ENCODE measurements at regions not wholly inside any gene's neighbourhood (a gene's known extent, or its start where the extent isn't known, plus 50 kb on each side); places are given as distances from the start of the nearest gene placed in this dataset.

DNA sequence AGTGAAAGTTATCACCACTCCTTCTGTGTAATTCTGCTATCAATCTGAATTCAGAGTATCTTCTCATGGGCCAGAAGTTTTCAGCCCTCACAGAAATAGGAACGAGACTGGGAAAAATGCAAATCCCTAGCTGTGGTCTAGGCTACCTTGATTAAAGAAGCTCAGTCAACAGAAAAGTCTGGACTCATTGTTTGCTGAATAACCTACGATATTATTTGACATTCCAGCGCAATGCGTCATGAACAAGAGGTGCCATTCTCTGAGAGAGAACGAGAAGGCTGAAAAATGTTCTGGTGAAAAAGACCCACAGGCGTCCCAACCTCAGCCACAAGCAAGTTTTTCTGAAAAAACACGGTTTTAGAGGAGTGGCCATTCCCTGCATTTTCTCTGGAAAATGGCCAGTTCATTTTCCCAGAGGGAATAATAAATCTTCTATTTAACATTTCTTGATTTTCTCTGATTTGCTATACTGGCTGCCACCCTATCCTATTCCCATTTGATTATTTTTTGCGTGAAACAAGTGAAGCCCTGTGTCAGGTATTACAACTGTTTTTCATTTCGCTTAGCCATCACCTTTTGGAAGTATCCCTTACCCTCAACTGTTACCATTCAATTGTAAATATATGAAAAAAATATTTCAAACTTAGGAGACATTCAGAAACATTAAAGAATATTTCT lies 1117.6 kb upstream of the PRKX start:
- DNase-seq (ENCODE audit: low spot score), result peak; percentile 1
- no peak overlapping the region for H3K27ac ChIP-seq
- TF ChIP-seq, protein P1, sequence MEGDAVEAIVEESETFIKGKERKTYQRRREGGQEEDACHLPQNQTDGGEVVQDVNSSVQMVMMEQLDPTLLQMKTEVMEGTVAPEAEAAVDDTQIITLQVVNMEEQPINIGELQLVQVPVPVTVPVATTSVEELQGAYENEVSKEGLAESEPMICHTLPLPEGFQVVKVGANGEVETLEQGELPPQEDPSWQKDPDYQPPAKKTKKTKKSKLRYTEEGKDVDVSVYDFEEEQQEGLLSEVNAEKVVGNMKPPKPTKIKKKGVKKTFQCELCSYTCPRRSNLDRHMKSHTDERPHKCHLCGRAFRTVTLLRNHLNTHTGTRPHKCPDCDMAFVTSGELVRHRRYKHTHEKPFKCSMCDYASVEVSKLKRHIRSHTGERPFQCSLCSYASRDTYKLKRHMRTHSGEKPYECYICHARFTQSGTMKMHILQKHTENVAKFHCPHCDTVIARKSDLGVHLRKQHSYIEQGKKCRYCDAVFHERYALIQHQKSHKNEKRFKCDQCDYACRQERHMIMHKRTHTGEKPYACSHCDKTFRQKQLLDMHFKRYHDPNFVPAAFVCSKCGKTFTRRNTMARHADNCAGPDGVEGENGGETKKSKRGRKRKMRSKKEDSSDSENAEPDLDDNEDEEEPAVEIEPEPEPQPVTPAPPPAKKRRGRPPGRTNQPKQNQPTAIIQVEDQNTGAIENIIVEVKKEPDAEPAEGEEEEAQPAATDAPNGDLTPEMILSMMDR (conservative IDR thresholded peaks at IDR 0.05; ENCODE audit: low read depth), result no peak
- ChIA-PET POLR2A (ENCODE audit: low non-redundant PET) (no interaction called here), CTCF (interaction anchor here (0.7 kb wide), 1 partner anchor 252 kb away, joined by 3 read pairs; no protein-coding TSS in a partner anchor)

DNA sequence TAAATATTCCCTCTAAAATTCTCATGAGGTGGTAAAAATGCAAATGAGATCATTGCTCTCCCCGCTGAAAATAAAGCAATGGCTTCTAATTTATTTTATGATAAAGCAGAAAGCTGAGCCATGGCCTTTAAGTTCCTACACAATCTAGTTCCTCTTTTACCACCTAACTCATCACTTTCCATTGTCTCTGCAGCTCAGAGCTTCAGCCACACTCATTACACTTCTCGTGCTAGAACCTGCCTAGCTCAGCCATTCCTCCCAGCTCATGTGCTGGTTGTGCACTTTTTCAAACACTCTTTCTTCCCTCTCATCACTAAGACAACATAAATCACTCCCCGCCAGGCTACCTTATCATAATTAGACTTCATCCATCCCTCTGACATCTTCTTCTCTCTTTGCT lies 1112.1 kb upstream of the PRKX start:
- no peak for DNase-seq (ENCODE audit: low spot score)
- TF ChIP-seq, protein P1 (conservative IDR thresholded peaks at IDR 0.05; ENCODE audit: low read depth), result no peak
- ChIA-PET CTCF (no interaction called here), POLR2A (ENCODE audit: low non-redundant PET) (no interaction called here)
- H3K27ac ChIP-seq, result no peak overlapping the region

DNA sequence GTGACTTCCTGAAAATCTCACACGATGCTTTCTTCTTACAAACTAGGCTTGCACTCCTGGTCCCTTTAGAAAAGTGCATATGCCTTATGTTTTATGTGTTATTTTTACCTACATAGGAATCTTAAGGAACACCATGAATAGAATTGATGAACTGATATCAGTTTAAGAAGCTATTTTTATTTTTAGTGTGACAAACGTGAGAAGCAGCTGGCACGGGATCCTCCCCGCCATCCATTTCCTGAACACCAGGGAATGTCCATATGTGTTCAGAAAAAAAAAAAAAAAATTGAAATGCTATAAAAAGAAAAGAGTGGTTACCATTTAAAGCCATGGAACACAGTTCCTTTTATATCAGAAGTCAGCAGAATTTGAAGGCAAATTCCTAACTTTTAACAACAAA lies 1096.1 kb upstream of the PRKX start:
- DNase-seq (ENCODE audit: low spot score), result no peak
- H3K27ac ChIP-seq, result no peak overlapping the region
- CTCF ChIA-PET, result no interaction called here
- TF ChIP-seq, protein P1 (conservative IDR thresholded peaks at IDR 0.05; ENCODE audit: low read depth), result no peak
- POLR2A ChIA-PET (ENCODE audit: low non-redundant PET), result no interaction called here

DNA sequence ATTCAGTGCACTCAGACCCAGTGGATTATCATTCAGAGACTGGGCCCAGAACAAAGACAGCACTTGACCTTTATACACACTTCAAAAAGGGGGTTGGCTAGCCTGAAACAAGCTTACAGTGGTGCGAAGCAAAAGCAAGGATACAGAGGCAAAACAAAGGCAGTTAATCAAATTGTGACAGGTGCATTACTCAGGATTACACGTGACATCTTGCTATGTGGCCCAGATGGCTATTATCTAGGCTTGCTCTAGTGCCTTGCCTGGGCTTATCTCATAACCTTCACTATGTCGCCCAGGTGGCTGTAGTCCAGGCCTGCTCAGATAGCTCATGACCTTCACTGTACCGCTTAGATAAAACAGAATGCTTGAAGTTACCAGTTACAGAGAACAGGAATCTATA lies 1092.1 kb upstream of the PRKX start:
- ChIA-PET CTCF (no interaction called here), POLR2A (ENCODE audit: low non-redundant PET) (no interaction called here)
- no peak for DNase-seq (ENCODE audit: low spot score)
- TF ChIP-seq, protein P1 (conservative IDR thresholded peaks at IDR 0.05; ENCODE audit: low read depth), result no peak
- H3K27ac ChIP-seq, result no peak overlapping the region

DNA sequence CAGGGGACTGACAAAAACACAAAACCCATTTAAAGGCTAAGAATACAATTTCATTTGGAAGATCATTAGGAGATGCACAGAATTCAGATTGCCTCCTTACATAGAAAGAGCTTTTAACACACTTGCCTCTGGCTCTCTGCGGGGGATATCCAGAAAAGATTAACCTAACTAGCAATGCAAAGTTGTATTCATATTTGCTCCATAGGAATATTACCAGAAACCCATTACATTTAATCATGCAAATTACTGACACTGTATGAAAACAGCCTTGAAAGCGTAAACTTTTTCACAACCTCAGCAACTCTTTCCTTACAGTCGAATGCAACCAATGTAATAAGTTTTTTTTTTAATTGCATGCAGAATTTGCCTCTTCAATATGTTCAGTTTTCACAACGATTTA lies 1087.3 kb upstream of the PRKX start:
- ChIA-PET CTCF (no interaction called here), POLR2A (ENCODE audit: low non-redundant PET) (no interaction called here)
- TF ChIP-seq, protein P1 (conservative IDR thresholded peaks at IDR 0.05; ENCODE audit: low read depth), result no peak
- H3K27ac ChIP-seq, result no peak overlapping the region
- DNase-seq (ENCODE audit: low spot score), result no peak

DNA sequence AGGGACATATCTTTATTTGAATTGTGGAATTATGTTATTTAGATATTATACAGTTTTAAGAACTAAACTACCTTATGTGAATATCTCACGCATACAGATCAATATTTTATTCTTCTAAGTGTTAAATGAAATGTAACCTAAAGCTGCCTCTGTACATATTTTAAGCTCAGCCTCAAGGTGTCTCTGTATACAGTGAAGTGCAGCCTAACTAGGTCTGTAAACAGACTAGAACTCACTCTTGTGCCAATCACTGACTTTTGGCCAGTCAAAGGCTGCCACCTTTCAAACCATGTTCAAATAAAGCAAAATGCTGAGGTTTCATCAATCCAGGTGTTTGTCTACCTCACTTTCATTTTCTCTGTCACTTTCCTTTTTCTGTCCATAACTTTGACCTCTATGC lies 1074.5 kb upstream of the PRKX start:
- DNase-seq (ENCODE audit: low spot score), result no peak
- H3K27ac ChIP-seq, result no peak overlapping the region
- POLR2A ChIA-PET (ENCODE audit: low non-redundant PET), result no interaction called here
- TF ChIP-seq, protein P1 (conservative IDR thresholded peaks at IDR 0.05; ENCODE audit: low read depth), result no peak
- CTCF ChIA-PET, result no interaction called here
